ENCODE measurements at regions not wholly inside any gene's neighbourhood (a gene's known extent, or its start where the extent isn't known, plus 50 kb on each side); places are given as distances from the start of the nearest gene placed in this dataset.

DNA sequence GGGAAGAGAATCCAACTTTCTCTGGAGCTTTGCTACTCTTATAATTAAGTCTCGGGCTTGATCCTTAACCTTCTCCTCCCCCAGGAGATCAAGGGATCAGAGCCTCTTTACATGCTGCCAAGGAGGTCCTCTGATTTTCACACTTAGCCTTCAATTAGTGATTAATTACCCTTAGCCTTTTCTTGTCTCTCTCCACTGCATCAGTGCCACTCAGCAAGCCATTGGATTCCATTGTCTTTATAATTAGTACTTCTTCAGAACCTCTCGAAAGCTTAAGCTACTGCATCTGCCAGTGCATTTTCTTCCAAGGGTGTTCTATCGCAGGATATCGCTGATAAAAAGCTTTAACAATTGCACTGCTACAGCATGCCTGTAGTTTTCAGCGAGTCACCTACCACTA lies 477.0 kb upstream of the MEIS1 start:
- Mint-ChIP-seq H3K4me3 (no peak overlapping the region), H3K27me3 (ENCODE audit: low read depth) (no peaks in the 10 kb centered on the region)

DNA sequence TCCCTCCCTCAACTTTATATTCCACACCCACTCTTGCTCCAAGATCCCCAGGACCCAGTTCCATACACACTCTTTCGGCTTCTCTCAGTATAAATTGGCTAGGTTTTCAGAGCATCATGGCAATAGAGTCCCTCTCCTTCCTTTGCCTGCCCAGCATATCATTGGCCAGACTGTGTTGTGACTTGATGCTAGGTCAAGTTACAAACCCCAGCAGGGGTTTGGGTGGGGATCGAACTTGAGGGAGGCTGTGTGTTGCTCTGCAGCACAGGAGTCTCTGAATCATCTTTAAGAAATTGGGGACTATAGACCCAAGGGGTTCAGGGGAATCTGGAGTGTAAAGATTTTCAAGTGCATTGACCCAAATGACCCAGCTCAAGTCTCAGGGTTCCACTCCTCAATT lies 477.5 kb upstream of the MEIS1 start:
- Mint-ChIP-seq H3K27me3 (ENCODE audit: low read depth) (no peaks in the 10 kb centered on the region), H3K36me3 (no peaks in the 10 kb centered on the region)
- DNase-seq (ENCODE audit: low spot score in 2 of 2, unreplicated experiment in 2 of 2) = no peak

More for the DNA sequence above, 477.0 kb upstream of the MEIS1 start:
- TF ChIP-seq, protein P1, sequence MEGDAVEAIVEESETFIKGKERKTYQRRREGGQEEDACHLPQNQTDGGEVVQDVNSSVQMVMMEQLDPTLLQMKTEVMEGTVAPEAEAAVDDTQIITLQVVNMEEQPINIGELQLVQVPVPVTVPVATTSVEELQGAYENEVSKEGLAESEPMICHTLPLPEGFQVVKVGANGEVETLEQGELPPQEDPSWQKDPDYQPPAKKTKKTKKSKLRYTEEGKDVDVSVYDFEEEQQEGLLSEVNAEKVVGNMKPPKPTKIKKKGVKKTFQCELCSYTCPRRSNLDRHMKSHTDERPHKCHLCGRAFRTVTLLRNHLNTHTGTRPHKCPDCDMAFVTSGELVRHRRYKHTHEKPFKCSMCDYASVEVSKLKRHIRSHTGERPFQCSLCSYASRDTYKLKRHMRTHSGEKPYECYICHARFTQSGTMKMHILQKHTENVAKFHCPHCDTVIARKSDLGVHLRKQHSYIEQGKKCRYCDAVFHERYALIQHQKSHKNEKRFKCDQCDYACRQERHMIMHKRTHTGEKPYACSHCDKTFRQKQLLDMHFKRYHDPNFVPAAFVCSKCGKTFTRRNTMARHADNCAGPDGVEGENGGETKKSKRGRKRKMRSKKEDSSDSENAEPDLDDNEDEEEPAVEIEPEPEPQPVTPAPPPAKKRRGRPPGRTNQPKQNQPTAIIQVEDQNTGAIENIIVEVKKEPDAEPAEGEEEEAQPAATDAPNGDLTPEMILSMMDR (IDR thresholded peaks at IDR 0.05; ENCODE audit: unreplicated experiment) = no peak
- Mint-ChIP-seq H3K36me3 (no peaks in the 10 kb centered on the region), H3K27ac (no peak overlapping the region), H3K4me1 (no peaks in the 10 kb centered on the region), H3K9me3 (peaks cover 12% of the 10 kb centered on the region)
- DNase-seq (ENCODE audit: low spot score in 2 of 2, unreplicated experiment in 2 of 2) = no peak

DNA sequence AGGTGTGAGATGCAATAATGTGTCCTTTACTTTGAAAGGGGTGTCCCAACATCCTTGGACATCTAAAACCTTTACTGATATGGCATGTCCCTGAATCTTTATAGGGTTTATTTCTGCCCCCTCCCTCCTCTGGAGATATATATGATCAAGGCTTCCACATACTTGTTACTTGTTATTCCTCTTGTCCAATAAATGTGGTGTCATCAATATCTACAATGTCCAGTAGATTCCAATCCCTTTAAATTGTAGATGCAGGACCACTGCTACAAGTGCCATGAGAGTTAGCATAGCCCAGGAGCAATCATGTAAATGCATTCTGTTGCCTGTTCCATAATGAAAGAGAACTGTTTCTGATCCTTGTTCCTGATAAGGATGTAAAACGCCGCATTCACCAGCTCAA lies 479.7 kb upstream of the MEIS1 start:
- no peaks in the 10 kb centered on the region for H3K36me3 Mint-ChIP-seq
- no peak overlapping the region for H3K27ac Mint-ChIP-seq
- no peak for DNase-seq (ENCODE audit: low spot score in 2 of 2, unreplicated experiment in 2 of 2)
- no peaks in the 10 kb centered on the region for H3K27me3 Mint-ChIP-seq (ENCODE audit: low read depth)
- H3K9me3 Mint-ChIP-seq = peaks cover 8% of the 10 kb centered on the region
- no peak overlapping the region for H3K4me3 Mint-ChIP-seq
- no peaks in the 10 kb centered on the region for H3K4me1 Mint-ChIP-seq
- TF ChIP-seq, protein P1 (IDR thresholded peaks at IDR 0.05; ENCODE audit: unreplicated experiment) = no peak

More for the DNA sequence above, 477.5 kb upstream of the MEIS1 start:
- TF ChIP-seq, protein P1 (IDR thresholded peaks at IDR 0.05; ENCODE audit: unreplicated experiment) = no peak
- no peak overlapping the region for H3K27ac Mint-ChIP-seq
- no peak overlapping the region for H3K4me3 Mint-ChIP-seq
- no peaks in the 10 kb centered on the region for H3K4me1 Mint-ChIP-seq
- peaks cover 8% of the 10 kb centered on the region for H3K9me3 Mint-ChIP-seq

DNA sequence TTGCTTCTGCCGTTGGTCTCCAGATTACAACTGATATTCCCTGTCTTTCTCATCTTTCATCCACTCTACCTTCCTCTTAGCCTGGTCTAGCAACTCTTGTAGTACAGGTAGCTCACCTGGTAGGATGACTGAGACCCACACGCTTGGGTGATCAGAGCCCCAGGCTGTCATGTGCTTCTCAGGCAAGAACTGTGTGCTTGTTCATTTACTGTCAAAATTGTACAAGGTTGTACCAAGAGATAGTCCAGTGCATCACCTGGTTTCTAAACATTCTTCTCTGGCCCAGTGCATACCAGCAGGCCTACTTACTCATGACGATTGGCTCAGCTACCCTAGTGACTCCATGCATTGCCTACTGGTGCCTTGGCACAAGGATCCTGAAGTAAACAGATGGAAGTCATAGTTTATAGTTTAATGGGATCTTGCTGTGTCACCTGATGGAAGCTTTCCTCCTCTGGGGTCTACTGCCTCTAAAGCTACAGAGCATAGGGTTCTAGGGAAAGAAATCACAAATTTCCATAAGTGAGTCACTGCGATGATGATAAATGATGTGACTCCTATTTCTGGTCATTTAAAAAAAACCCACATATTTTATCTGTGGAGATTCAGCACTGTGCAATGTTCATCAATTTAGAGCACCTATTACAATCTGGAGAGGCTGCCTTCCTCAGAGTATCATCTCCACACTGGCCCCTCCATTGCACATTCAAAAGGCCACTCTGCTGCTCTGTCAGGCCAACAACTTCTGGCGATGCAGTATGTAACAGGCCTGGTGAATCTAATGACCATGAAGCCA lies 481.8 kb upstream of the MEIS1 start:
- H3K27me3 Mint-ChIP-seq (ENCODE audit: low read depth) = no peaks in the 10 kb centered on the region
- no peak for DNase-seq (ENCODE audit: low spot score in 2 of 2, unreplicated experiment in 2 of 2)
- H3K9me3 Mint-ChIP-seq = peaks cover 8% of the 10 kb centered on the region
- H3K36me3 Mint-ChIP-seq = no peaks in the 10 kb centered on the region
- H3K27ac Mint-ChIP-seq = no peak overlapping the region
- no peak overlapping the region for H3K4me3 Mint-ChIP-seq
- TF ChIP-seq, protein P1 (IDR thresholded peaks at IDR 0.05; ENCODE audit: unreplicated experiment) = no peak
- H3K4me1 Mint-ChIP-seq = no peaks in the 10 kb centered on the region

GRCh38 chr2:65944213-65944612 lies 490.7 kb upstream of the MEIS1 start:
- TF ChIP-seq, protein P1 (IDR thresholded peaks at IDR 0.05; ENCODE audit: unreplicated experiment) = no peak
- DNase-seq (ENCODE audit: low spot score in 2 of 2, unreplicated experiment in 2 of 2) = no peak
- H3K4me1 Mint-ChIP-seq = no peaks in the 10 kb centered on the region
- no peak overlapping the region for H3K27ac Mint-ChIP-seq
- no peaks in the 10 kb centered on the region for H3K27me3 Mint-ChIP-seq (ENCODE audit: low read depth)
- H3K4me3 Mint-ChIP-seq = no peak overlapping the region
- no peaks in the 10 kb centered on the region for H3K9me3 Mint-ChIP-seq
- no peaks in the 10 kb centered on the region for H3K36me3 Mint-ChIP-seq

Measured in mesothelial cell of epicardium (in vitro differentiated cells).